HepG2 (cell line): ENCODE measurements at regions not wholly inside any gene's neighbourhood (a gene's known extent, or its start where the extent isn't known, plus 50 kb on each side); places are given as distances from the start of the nearest gene placed in this dataset.
A peak's percentile ranks its signal among the peaks of the same experiment; 100 is the strongest.

Experiments used
- ATAD3A ChIP-seq: sonication (generic); formaldehyde crosslinking; IDR thresholded peaks from 2 replicates; pipeline ENCODE4 v1.4.0; 2020; ENCODE audit warnings: missing genetic modification reagents
- CHD4 ChIP-seq: fragments of 200-600 bp; sonication (generic); IDR thresholded peaks from 2 replicates; pipeline ENCODE4 v1.7.0; 2017; ENCODE audit warnings: mild to moderate bottlenecking, low read length, borderline replicate concordance
- RAD21 ChIP-seq: fragments of 450-650 bp; formaldehyde crosslinking; IDR thresholded peaks from 2 replicates; pipeline ENCODE4 v1.5.0; 2020; ENCODE audit warnings: mild to moderate bottlenecking
- STAG1 ChIP-seq: sonication (generic); formaldehyde crosslinking; IDR thresholded peaks from 2 replicates; pipeline ENCODE4 v1.4.0; 2020; ENCODE audit warnings: missing genetic modification reagents
- TEAD3 ChIP-seq: optimal IDR thresholded peaks from 2 replicates; pipeline ENCODE3; 2016; ENCODE audit warnings: borderline replicate concordance
- THAP7 ChIP-seq: sonication (generic); formaldehyde crosslinking; IDR thresholded peaks from 2 replicates; pipeline ENCODE4 v1.8.1; 2023; ENCODE audit warnings: mild to moderate bottlenecking, missing genetic modification reagents
- ZFP91 ChIP-seq: sonication (generic); formaldehyde crosslinking; IDR thresholded peaks from 2 replicates; pipeline ENCODE4 v1.9.0; 2022; ENCODE audit warnings: missing genetic modification reagents, mild to moderate bottlenecking, borderline replicate concordance
- ZNF292 ChIP-seq: sonication (generic); formaldehyde crosslinking; IDR thresholded peaks from 2 replicates; pipeline ENCODE4 v1.8.1; 2022; ENCODE audit warnings: mild to moderate bottlenecking, low read depth, missing genetic modification reagents, borderline replicate concordance
- ZNF367 ChIP-seq: sonication (generic); formaldehyde crosslinking; IDR thresholded peaks from 2 replicates; pipeline ENCODE4 v1.4.0; 2020; ENCODE audit warnings: missing genetic modification reagents, borderline replicate concordance
- ZNF501 ChIP-seq: sonication (generic); formaldehyde crosslinking; IDR thresholded peaks from 2 replicates; pipeline ENCODE4 v1.5.1; 2020; ENCODE audit warnings: mild to moderate bottlenecking, moderate library complexity, missing genetic modification reagents
- ZNF598 ChIP-seq: sonication (generic); formaldehyde crosslinking; IDR thresholded peaks from 2 replicates; pipeline ENCODE4 v1.5.1; 2020; ENCODE audit warnings: mild to moderate bottlenecking, missing genetic modification reagents, borderline replicate concordance
- ZNF709 ChIP-seq: sonication (generic); formaldehyde crosslinking; IDR thresholded peaks from 2 replicates; pipeline ENCODE4 v1.5.0; 2020; ENCODE audit warnings: mild to moderate bottlenecking, missing genetic modification reagents
- TF ChIP-seq, protein P1 (sequence below): sonication (generic); formaldehyde crosslinking; IDR thresholded peaks from 2 replicates; pipeline ENCODE4 v1.4.0; 2020; ENCODE audit warnings: missing genetic modification reagents, borderline replicate concordance
- TF ChIP-seq, protein P2 (sequence below): sonication (generic); formaldehyde crosslinking; IDR thresholded peaks from 2 replicates; pipeline ENCODE4 v1.4.0; 2020; ENCODE audit warnings: missing genetic modification reagents, borderline replicate concordance
- TF ChIP-seq, protein P3 (sequence below): sonication (generic); formaldehyde crosslinking; IDR thresholded peaks from 2 replicates; pipeline ENCODE4 v1.5.0; 2020; ENCODE audit warnings: mild to moderate bottlenecking, missing genetic modification reagents

GRCh38 chr2:167844714-167845530 lies 402.5 kb downstream of the STK39 start (continued):
- TF ChIP-seq, protein P1, sequence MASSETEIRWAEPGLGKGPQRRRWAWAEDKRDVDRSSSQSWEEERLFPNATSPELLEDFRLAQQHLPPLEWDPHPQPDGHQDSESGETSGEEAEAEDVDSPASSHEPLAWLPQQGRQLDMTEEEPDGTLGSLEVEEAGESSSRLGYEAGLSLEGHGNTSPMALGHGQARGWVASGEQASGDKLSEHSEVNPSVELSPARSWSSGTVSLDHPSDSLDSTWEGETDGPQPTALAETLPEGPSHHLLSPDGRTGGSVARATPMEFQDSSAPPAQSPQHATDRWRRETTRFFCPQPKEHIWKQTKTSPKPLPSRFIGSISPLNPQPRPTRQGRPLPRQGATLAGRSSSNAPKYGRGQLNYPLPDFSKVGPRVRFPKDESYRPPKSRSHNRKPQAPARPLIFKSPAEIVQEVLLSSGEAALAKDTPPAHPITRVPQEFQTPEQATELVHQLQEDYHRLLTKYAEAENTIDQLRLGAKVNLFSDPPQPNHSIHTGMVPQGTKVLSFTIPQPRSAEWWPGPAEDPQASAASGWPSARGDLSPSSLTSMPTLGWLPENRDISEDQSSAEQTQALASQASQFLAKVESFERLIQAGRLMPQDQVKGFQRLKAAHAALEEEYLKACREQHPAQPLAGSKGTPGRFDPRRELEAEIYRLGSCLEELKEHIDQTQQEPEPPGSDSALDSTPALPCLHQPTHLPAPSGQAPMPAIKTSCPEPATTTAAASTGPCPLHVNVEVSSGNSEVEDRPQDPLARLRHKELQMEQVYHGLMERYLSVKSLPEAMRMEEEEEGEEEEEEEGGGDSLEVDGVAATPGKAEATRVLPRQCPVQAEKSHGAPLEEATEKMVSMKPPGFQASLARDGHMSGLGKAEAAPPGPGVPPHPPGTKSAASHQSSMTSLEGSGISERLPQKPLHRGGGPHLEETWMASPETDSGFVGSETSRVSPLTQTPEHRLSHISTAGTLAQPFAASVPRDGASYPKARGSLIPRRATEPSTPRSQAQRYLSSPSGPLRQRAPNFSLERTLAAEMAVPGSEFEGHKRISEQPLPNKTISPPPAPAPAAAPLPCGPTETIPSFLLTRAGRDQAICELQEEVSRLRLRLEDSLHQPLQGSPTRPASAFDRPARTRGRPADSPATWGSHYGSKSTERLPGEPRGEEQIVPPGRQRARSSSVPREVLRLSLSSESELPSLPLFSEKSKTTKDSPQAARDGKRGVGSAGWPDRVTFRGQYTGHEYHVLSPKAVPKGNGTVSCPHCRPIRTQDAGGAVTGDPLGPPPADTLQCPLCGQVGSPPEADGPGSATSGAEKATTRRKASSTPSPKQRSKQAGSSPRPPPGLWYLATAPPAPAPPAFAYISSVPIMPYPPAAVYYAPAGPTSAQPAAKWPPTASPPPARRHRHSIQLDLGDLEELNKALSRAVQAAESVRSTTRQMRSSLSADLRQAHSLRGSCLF (CRISPR knock-in tag): no peak
- TF ChIP-seq STAG1 (CRISPR knock-in tag) (peak; percentile 52), ZFP91 (CRISPR knock-in tag) (0 out of 2 replicates have a peak, but pooled peaks have one; percentile 17), ZNF501 (0 out of 2 replicates have a peak, but pooled peaks have one; percentile 49), TEAD3 (peak; percentile 12), ZNF292 (0 out of 2 replicates have a peak, but pooled peaks have one; percentile 20), ZNF598 (CRISPR knock-in tag) (peak; percentile 50; the same call in 1 of the 2 replicates), THAP7 (0 out of 2 replicates have a peak, but pooled peaks have one; percentile 28), CHD4 (peak; percentile 31; the same call in 1 of the 2 replicates), ZNF367 (CRISPR knock-in tag) (no peak), ATAD3A (CRISPR knock-in tag) (no peak), RAD21 (CRISPR knock-in tag) (peak; percentile 46), ZNF709 (CRISPR knock-in tag) (no peak)
- TF ChIP-seq, protein P2, sequence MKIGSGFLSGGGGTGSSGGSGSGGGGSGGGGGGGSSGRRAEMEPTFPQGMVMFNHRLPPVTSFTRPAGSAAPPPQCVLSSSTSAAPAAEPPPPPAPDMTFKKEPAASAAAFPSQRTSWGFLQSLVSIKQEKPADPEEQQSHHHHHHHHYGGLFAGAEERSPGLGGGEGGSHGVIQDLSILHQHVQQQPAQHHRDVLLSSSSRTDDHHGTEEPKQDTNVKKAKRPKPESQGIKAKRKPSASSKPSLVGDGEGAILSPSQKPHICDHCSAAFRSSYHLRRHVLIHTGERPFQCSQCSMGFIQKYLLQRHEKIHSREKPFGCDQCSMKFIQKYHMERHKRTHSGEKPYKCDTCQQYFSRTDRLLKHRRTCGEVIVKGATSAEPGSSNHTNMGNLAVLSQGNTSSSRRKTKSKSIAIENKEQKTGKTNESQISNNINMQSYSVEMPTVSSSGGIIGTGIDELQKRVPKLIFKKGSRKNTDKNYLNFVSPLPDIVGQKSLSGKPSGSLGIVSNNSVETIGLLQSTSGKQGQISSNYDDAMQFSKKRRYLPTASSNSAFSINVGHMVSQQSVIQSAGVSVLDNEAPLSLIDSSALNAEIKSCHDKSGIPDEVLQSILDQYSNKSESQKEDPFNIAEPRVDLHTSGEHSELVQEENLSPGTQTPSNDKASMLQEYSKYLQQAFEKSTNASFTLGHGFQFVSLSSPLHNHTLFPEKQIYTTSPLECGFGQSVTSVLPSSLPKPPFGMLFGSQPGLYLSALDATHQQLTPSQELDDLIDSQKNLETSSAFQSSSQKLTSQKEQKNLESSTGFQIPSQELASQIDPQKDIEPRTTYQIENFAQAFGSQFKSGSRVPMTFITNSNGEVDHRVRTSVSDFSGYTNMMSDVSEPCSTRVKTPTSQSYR: peak; percentile 68
- TF ChIP-seq, protein P3, sequence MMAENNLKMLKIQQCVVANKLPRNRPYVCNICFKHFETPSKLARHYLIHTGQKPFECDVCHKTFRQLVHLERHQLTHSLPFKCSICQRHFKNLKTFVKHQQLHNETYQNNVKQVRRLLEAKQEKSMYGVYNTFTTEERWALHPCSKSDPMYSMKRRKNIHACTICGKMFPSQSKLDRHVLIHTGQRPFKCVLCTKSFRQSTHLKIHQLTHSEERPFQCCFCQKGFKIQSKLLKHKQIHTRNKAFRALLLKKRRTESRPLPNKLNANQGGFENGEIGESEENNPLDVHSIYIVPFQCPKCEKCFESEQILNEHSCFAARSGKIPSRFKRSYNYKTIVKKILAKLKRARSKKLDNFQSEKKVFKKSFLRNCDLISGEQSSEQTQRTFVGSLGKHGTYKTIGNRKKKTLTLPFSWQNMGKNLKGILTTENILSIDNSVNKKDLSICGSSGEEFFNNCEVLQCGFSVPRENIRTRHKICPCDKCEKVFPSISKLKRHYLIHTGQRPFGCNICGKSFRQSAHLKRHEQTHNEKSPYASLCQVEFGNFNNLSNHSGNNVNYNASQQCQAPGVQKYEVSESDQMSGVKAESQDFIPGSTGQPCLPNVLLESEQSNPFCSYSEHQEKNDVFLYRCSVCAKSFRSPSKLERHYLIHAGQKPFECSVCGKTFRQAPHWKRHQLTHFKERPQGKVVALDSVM (CRISPR knock-in tag): no peak
